RWPE2 (cell line): ENCODE measurements at regions not wholly inside any gene's neighbourhood (a gene's known extent, or its start where the extent isn't known, plus 50 kb on each side); places are given as distances from the start of the nearest gene placed in this dataset.

Experiments
- ATAC-seq: fragments of 200-7000 bp; cut with Tn5 transposase; 3 replicates; pipeline ENCODE4 v1.9.1; 2021; ENCODE audit warnings: low read depth
- DNase-seq: peaks from one replicate; pipeline ENCODE4 v3.0.0-alpha.2; 2020; ENCODE audit warnings: low spot score
- H3K27ac ChIP-seq: fragments of 450-650 bp; 2 replicates; pipeline ENCODE4 v1.5.1; 2017; ENCODE audit warnings: mild to moderate bottlenecking; ENCODE audit not compliant: poor library complexity, severe bottlenecking
- H3K27me3 ChIP-seq: fragments of 250-450 bp; sonication (Bioruptor Pico); 2 replicates; pipeline ENCODE4 v1.5.1; 2021; ENCODE audit warnings: mild to moderate bottlenecking, moderate library complexity; ENCODE audit not compliant: insufficient read depth, poor library complexity, severe bottlenecking
- H3K36me3 ChIP-seq: fragments of 250-450 bp; sonication (Bioruptor Pico); 2 replicates; pipeline ENCODE4 v1.5.1; 2020; ENCODE audit warnings: low read depth, mild to moderate bottlenecking, moderate library complexity
- H3K4me1 ChIP-seq: fragments of 250-450 bp; sonication (Bioruptor Pico); 2 replicates; pipeline ENCODE4 v1.5.1; 2021; ENCODE audit warnings: mild to moderate bottlenecking, moderate library complexity; ENCODE audit not compliant: insufficient read depth, poor library complexity, severe bottlenecking
- H3K4me3 ChIP-seq: fragments of 250-450 bp; sonication (Bioruptor Pico); 2 replicates; pipeline ENCODE4 v1.5.1; 2021; ENCODE audit warnings: mild to moderate bottlenecking, moderate library complexity; ENCODE audit not compliant: severe bottlenecking
- H3K9me3 ChIP-seq: fragments of 250-450 bp; sonication (Bioruptor Pico); 2 replicates; pipeline ENCODE4 v1.5.1; 2021; ENCODE audit warnings: mild to moderate bottlenecking, moderate library complexity; ENCODE audit not compliant: severe bottlenecking
- TF ChIP-seq, protein P1 (sequence below): fragments of 450-650 bp; IDR thresholded peaks from one replicate; pipeline ENCODE4 v1.5.1; 2017; ENCODE audit warnings: mild to moderate bottlenecking, moderate library complexity; ENCODE audit not compliant: poor library complexity, severe bottlenecking

DNA sequence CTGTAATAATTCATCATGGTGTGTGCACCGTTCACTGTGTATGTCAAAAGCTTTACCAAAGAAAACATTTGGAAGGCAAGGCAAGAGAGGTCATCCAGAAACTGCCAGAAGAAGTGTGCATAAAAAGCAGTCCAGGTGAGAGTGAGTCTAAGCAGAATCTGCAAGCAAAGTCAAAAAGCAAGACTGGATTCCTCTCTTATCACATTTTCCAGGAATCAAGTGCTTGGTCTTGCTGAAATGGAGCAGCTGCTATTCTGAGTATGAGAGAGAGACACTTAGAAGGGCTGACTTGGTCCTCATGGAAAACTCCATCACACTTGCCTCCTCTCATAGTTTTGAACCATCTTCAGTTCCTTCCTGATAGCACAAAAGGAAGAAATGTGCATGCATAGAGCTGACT is 231.3 kb downstream of the ANAPC1 start:
- no peaks in the 10 kb centered on the region for H3K36me3 ChIP-seq
- no peak for ATAC-seq
- TF ChIP-seq, protein P1, sequence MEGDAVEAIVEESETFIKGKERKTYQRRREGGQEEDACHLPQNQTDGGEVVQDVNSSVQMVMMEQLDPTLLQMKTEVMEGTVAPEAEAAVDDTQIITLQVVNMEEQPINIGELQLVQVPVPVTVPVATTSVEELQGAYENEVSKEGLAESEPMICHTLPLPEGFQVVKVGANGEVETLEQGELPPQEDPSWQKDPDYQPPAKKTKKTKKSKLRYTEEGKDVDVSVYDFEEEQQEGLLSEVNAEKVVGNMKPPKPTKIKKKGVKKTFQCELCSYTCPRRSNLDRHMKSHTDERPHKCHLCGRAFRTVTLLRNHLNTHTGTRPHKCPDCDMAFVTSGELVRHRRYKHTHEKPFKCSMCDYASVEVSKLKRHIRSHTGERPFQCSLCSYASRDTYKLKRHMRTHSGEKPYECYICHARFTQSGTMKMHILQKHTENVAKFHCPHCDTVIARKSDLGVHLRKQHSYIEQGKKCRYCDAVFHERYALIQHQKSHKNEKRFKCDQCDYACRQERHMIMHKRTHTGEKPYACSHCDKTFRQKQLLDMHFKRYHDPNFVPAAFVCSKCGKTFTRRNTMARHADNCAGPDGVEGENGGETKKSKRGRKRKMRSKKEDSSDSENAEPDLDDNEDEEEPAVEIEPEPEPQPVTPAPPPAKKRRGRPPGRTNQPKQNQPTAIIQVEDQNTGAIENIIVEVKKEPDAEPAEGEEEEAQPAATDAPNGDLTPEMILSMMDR, result no peak
- H3K27me3 ChIP-seq, result no peaks in the 10 kb centered on the region
- DNase-seq, result no peak
- no peaks in the 10 kb centered on the region for H3K4me1 ChIP-seq
- H3K4me3 ChIP-seq, result no peak overlapping the region
- H3K9me3 ChIP-seq, result no peaks in the 10 kb centered on the region
- H3K27ac ChIP-seq, result no peak overlapping the region

DNA sequence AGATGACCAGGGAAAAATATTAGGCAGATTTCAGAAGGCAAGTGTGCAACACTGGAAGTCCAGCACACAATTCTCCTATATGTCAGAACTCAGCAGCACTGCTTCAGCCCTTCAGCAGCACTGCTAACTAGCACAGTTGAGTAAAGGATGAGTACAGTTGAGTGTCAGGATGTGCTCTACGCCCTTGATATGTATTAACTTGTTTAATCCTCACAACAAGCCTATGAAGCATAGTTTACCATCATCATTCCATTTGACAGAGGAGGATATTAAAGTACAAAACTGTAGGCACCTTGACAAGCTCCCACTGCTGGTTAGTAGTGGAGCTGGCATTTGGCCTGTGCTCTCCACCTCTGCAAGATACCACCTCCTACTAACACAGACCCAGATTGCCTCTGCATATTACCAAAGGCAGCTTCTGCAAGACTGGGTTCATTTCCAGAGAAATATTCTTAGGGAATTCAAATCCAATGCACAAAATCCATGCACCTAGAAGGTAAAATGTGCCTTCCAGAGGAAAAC is 230.8 kb downstream of the ANAPC1 start:
- Histone ChIP-seq H3K27ac (no peak overlapping the region), H3K9me3 (no peaks in the 10 kb centered on the region), H3K4me1 (no peaks in the 10 kb centered on the region), H3K4me3 (no peak overlapping the region), H3K36me3 (no peaks in the 10 kb centered on the region), H3K27me3 (no peaks in the 10 kb centered on the region)
- ATAC-seq (peak; percentile 31; the same call in 1 of the 3 replicates), DNase-seq (no peak)
- TF ChIP-seq, protein P1, result peak; percentile 5

DNA sequence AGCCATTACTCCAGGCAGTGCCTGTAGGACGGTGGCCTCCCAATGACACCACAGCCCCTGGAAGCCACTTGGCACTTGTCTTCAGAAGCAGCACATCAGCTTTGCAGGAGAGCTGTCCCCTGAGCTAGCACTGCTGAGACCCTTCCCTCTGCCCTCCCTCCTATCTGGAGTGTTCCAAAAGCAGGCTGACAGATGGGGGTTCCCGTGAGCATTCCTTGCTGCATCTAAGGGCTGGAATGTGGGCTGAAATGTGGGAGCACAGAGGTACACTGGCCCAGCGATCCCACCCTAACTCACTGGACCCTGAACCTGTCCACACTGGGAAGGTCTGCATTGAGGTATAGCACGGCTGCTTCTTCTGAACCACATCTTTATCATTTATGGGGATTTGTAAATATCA is 230.1 kb downstream of the ANAPC1 start:
- ATAC-seq (no peak), DNase-seq (no peak)
- Histone ChIP-seq H3K36me3 (no peaks in the 10 kb centered on the region), H3K9me3 (no peaks in the 10 kb centered on the region), H3K4me3 (no peak overlapping the region), H3K27ac (no peak overlapping the region), H3K27me3 (no peaks in the 10 kb centered on the region), H3K4me1 (peaks cover under 1% of the 10 kb centered on the region)
- TF ChIP-seq, protein P1, result no peak

DNA sequence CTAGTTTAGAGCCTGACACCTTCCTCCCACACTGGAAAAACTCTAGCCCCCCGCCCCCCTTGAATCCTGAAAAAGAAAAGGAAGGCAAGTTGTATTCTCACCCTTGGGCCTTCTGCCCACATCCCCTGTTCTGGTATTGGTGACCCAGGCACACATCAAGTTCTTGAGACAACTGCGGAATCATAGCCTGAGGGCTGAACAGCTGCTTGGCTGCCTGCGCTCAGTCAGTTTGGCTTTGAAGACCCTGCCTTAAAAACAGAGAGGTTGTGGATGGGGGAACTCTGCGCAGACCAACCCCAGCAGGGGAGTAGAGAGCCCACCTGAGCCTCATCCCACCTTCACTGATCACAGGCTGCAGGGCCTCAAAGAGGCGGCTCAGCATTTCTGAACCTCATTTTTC is 229.2 kb downstream of the ANAPC1 start:
- Histone ChIP-seq H3K27ac (no peak overlapping the region), H3K9me3 (no peaks in the 10 kb centered on the region), H3K4me1 (peaks cover 10% of the 10 kb centered on the region), H3K4me3 (no peak overlapping the region), H3K36me3 (no peaks in the 10 kb centered on the region), H3K27me3 (no peaks in the 10 kb centered on the region)
- DNase-seq, result no peak
- ATAC-seq, result no peak
- TF ChIP-seq, protein P1, result no peak

DNA sequence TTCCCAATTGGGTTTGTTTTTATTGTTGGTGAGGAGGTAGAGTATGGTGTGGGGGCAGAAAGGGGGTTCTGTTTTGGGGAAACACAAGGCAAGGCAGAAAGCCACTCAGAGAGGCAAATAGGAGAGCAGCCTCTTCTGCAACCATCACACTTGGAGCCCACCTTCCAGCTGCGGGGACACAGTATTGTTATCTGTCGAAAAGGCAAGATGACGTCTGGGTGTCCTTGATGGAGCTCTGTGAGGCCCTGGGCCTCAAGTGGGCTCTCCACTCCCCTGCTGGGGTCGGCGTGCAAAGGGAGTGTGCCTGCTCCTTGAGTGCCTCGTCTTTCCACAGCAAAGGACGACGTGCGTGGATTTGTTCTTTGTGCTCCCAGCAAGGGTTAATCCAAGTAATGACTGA is 227.6 kb downstream of the ANAPC1 start:
- Histone ChIP-seq H3K27ac (no peak overlapping the region), H3K4me1 (peaks cover 15% of the 10 kb centered on the region)

More for the DNA sequence above, 227.6 kb downstream of the ANAPC1 start:
- no peak for ATAC-seq
- Histone ChIP-seq H3K9me3 (no peaks in the 10 kb centered on the region), H3K36me3 (no peaks in the 10 kb centered on the region), H3K27me3 (no peaks in the 10 kb centered on the region), H3K4me3 (no peak overlapping the region)
- no peak for DNase-seq
- TF ChIP-seq, protein P1, result no peak
